ENCODE measurements at regions not wholly inside any gene's neighbourhood (a gene's known extent, or its start where the extent isn't known, plus 50 kb on each side); places are given as distances from the start of the nearest gene placed in this dataset.

DNA sequence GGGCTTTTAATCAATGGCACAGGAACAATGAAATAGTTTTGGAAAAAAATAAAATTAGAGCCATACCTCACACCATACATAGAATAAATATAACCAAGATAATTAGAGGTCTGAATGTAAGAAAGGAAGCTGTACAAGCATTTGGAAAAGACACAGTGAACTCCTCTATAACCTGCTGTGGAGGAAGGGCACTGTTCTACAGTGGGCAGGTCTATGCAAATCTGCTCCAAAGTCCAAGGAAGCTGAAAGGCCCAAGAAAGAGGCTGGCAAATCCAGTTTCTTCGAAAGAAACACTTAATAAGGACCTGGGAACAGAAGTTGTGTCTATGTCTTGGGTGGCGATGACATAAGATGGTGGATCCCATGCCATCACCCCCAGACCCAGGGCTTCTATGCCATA is 169.4 kb upstream of the RALGAPA2 start (continued):
- no peak for TF ChIP-seq MEIS1 (CRISPR knock-in tag; IDR thresholded peaks at IDR 0.05; ENCODE audit: borderline replicate concordance)

- no peak for FAIRE-seq
Observed at GRCh38 chr20:20877079-20877478, 164.6 kb upstream of the RALGAPA2 start.

More at GRCh38 chr20:20877079-20877478, 164.6 kb upstream of the RALGAPA2 start:
- TF ChIP-seq ATF7 (IDR thresholded peaks at IDR 0.05) (peak; percentile 66), ATF7 (CRISPR knock-in tag; IDR thresholded peaks at IDR 0.05) (no peak), CBX5 (CRISPR knock-in tag; IDR thresholded peaks at IDR 0.05; ENCODE audit: borderline replicate concordance) (no peak), EEA1 (CRISPR knock-in tag; IDR thresholded peaks at IDR 0.05; ENCODE audit: borderline replicate concordance) (no peak), ZNF616 (CRISPR knock-in tag; IDR thresholded peaks at IDR 0.05; ENCODE audit: low read depth) (no peak), ZBTB49 (CRISPR knock-in tag; IDR thresholded peaks at IDR 0.05; ENCODE audit: borderline replicate concordance) (no peak), KDM1A (CRISPR knock-in tag; IDR thresholded peaks at IDR 0.05) (no peak), POLR2G (IDR thresholded peaks at IDR 0.05; ENCODE audit: low read depth, low read length) (no peak), ZNF800 (CRISPR knock-in tag; IDR thresholded peaks at IDR 0.05) (no peak), CREB1 (IDR thresholded peaks at IDR 0.05) (peak; percentile 81), CREB1 (CRISPR knock-in tag; IDR thresholded peaks at IDR 0.05) (no peak), ZNF644 (CRISPR knock-in tag; IDR thresholded peaks at IDR 0.05; ENCODE audit: low read depth) (no peak), TBL1XR1 (IDR thresholded peaks at IDR 0.05; ENCODE audit: borderline replicate concordance, low read length, partially characterized antibody) (no peak), MATR3 (CRISPR knock-in tag; IDR thresholded peaks at IDR 0.05) (no peak), REL (CRISPR knock-in tag; conservative IDR thresholded peaks at IDR 0.05) (no peak), ZNF329 (CRISPR knock-in tag; IDR thresholded peaks at IDR 0.05; ENCODE audit: low read depth) (no peak), HMG20A (CRISPR knock-in tag; IDR thresholded peaks at IDR 0.05; ENCODE audit: borderline replicate concordance) (no peak), MAFK (conservative IDR thresholded peaks at IDR 0.05 in 1 of 2, IDR thresholded peaks at IDR 0.05 in 1 of 2; ENCODE audit: low read length in 2 of 2) (no peak)
- TF ChIP-seq, protein P1, sequence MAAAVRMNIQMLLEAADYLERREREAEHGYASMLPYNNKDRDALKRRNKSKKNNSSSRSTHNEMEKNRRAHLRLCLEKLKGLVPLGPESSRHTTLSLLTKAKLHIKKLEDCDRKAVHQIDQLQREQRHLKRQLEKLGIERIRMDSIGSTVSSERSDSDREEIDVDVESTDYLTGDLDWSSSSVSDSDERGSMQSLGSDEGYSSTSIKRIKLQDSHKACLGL (CRISPR knock-in tag; IDR thresholded peaks at IDR 0.05): no peak
- H3K4me1 ChIP-seq (ENCODE audit: insufficient read depth, low read length): no peaks in the 10 kb centered on the region
- CTCF ChIA-PET (ENCODE audit: low intra/inter-chr PET ratio, low total read pairs): no interaction called here
- no peak overlapping the region for H2AFZ ChIP-seq (ENCODE audit: low read length)
- H3K4me3 ChIP-seq (replicated peaks in 1 of 3; ENCODE audit: insufficient read depth in 1 of 3, low read depth in 2 of 3, low read length in 3 of 3): no peak overlapping the region
- H3K79me2 ChIP-seq (ENCODE audit: insufficient read depth, low read length): no peaks in the 10 kb centered on the region
- no peaks in the 10 kb centered on the region for H3K9me3 ChIP-seq (ENCODE audit: low read length)
- no peaks in the 10 kb centered on the region for H4K20me1 ChIP-seq (ENCODE audit: insufficient read depth, low read length)
- no peak overlapping the region for H3K9ac ChIP-seq (ENCODE audit: insufficient read depth, low read depth, low read length)
- H3K27ac ChIP-seq (ENCODE audit: extremely low read length, insufficient read depth, low read length): no peak overlapping the region
- intact Hi-C loops (cut with micrococcal nuclease; ENCODE audit: unreplicated experiment): no loop called here
- no peaks in the 10 kb centered on the region for H3K27me3 ChIP-seq (ENCODE audit: control insufficient read depth in 1 of 2, insufficient read depth in 2 of 2, low read length in 2 of 2)
- POLR2A ChIA-PET: no interaction called here
- 35% methylated on average over 2 of the region's 2 CpGs for whole genome bisulfite sequencing (ENCODE audit: low lambda C conversion rate)
- H3K36me3 ChIP-seq (replicated peaks in 1 of 2; ENCODE audit: control insufficient read depth in 1 of 2, insufficient read depth in 2 of 2, low read length in 2 of 2): no peaks in the 10 kb centered on the region
- no TSS peak for BruUV-seq (replicated peaks)
- DNase-seq (ENCODE audit: low spot score) (no peak), ATAC-seq (no peak)
- in situ Hi-C loops (cut with HindIII; ENCODE audit: extremely low pct_ligation_motif_present, low pct_unique_long_range_greater_than_20kb): no loop called here
- H3K4me2 ChIP-seq (ENCODE audit: low read depth, low read length): no peak overlapping the region
